ENCODE measurements at regions not wholly inside any gene's neighbourhood (a gene's known extent, or its start where the extent isn't known, plus 50 kb on each side); places are given as distances from the start of the nearest gene placed in this dataset.
"Not testable (repeated sequence)": the region's sequence is repeated elsewhere in the genome, so short reads cannot be mapped to it uniquely, and the experiment has no call there.

- 70 to 76% methylated on average over 5 of the region's 5 CpGs for WGBS, 2 donors
- no peak for TF ChIP-seq POLR2A (IDR thresholded peaks at IDR 0.05)
- no peak for TF ChIP-seq CTCF (IDR thresholded peaks at IDR 0.05)
- H3K4me3 ChIP-seq (ENCODE audit: low read depth, poor library complexity, severe bottlenecking) = no peak overlapping the region
Observed at GRCh38 chr5:51712201-51712600, 329.0 kb downstream of the ISL1 start.

GRCh38 chr5:51715445-51715844, 332.2 kb downstream of the ISL1 start:
- intact Hi-C loops (cut with DNase I; ENCODE audit: low total_unique reads); H3K4me3 ChIP-seq (ENCODE audit: low read depth, poor library complexity, severe bottlenecking); DNase-seq (ENCODE audit: low spot score in 2 of 2): not testable (repeated sequence)
- WGBS, 2 donors = 85 to 96% methylated on average over 2 of the region's 2 CpGs

More at GRCh38 chr5:51712201-51712600, 329.0 kb downstream of the ISL1 start:
- DNase-seq (ENCODE audit: low spot score in 2 of 2) = no peak
- intact Hi-C loops (cut with DNase I; ENCODE audit: low total_unique reads) = no loop called here

GRCh38 chr5:51731421-51732029, 348.3 kb downstream of the ISL1 start:
- WGBS, 2 donors = 41 to 48% methylated on average over 2 of the region's 2 CpGs
- intact Hi-C loops (cut with DNase I; ENCODE audit: low total_unique reads) = no loop called here
- H3K4me3 ChIP-seq (ENCODE audit: low read depth, poor library complexity, severe bottlenecking) = no peak overlapping the region
- DNase-seq (ENCODE audit: low spot score in 2 of 2) = no peak
- TF ChIP-seq POLR2A (IDR thresholded peaks at IDR 0.05) = no peak
- TF ChIP-seq CTCF (IDR thresholded peaks at IDR 0.05) = no peak

- 42 to 57% methylated on average over 3 of the region's 3 CpGs for WGBS, 2 donors
- intact Hi-C loops (cut with DNase I; ENCODE audit: low total_unique reads) = no loop called here
- H3K4me3 ChIP-seq (ENCODE audit: low read depth, poor library complexity, severe bottlenecking) = no peak overlapping the region
- no peak for DNase-seq (ENCODE audit: low spot score in 2 of 2)
- no peak for TF ChIP-seq CTCF (IDR thresholded peaks at IDR 0.05)
- TF ChIP-seq POLR2A (IDR thresholded peaks at IDR 0.05) = no peak
Observed at GRCh38 chr5:51732304-51732703, 349.1 kb downstream of the ISL1 start.

- intact Hi-C loops (cut with DNase I; ENCODE audit: low total_unique reads) = no loop called here
- 90 to 91% methylated on average over 3 of the region's 3 CpGs for WGBS, 2 donors
- no peak for DNase-seq (ENCODE audit: low spot score in 2 of 2)
- no peak for TF ChIP-seq POLR2A (IDR thresholded peaks at IDR 0.05)
- no peak for TF ChIP-seq CTCF (IDR thresholded peaks at IDR 0.05)
- H3K4me3 ChIP-seq (ENCODE audit: low read depth, poor library complexity, severe bottlenecking) = no peak overlapping the region
Observed at GRCh38 chr5:51734677-51735076, 351.4 kb downstream of the ISL1 start.

- intact Hi-C loops (cut with DNase I; ENCODE audit: low total_unique reads) = no loop called here
Observed at GRCh38 chr5:51746023-51746422, 362.8 kb downstream of the ISL1 start.

More at GRCh38 chr5:51746023-51746422, 362.8 kb downstream of the ISL1 start:
- no peak overlapping the region for H3K4me3 ChIP-seq (ENCODE audit: low read depth, poor library complexity, severe bottlenecking)
- DNase-seq (ENCODE audit: low spot score in 2 of 2) = no peak
- TF ChIP-seq POLR2A (IDR thresholded peaks at IDR 0.05) (no peak), CTCF (IDR thresholded peaks at IDR 0.05) (no peak)

Measured in lower leg skin (tissue), 4 donors.